PC-3 (cell line): ENCODE measurements at regions not wholly inside any gene's neighbourhood (a gene's known extent, or its start where the extent isn't known, plus 50 kb on each side); places are given as distances from the start of the nearest gene placed in this dataset.

Experiments used
- ATAC-seq: fragments of 200-7000 bp; cut with Tn5 transposase; 2 replicates; pipeline ENCODE4 v1.9.1; 2020; ENCODE audit warnings: mild to moderate bottlenecking, moderate library complexity
- BruUV-seq: library from RNA; stranded (reverse); fragments of 400-500 nt; replicated peaks from 2 replicates; lab custom pipeline; 2021; lab: Mats Ljungman, UMichigan
- CTCF ChIA-PET: fragments of 300-600 bp; sonication (Branson Sonifier 250); formaldehyde crosslinking; loops from one replicate; lab custom pipeline; 2022; ENCODE audit warnings: antibody characterized with exemption; lab: Charles Lee
- POLR2A ChIA-PET: fragments of 300-600 bp; sonication (Branson Sonifier 250); formaldehyde crosslinking; loops from one replicate; lab custom pipeline; 2022; ENCODE audit warnings: antibody characterized with exemption; ENCODE audit not compliant: unreplicated experiment; lab: Charles Lee
- DNase-seq: peaks from one replicate; pipeline ENCODE4 v3.0.0-alpha.2; 2015
- H2AFZ ChIP-seq: fragments of 300-600 bp; sonication (generic); 2 replicates; pipeline ENCODE4 v1.6.0; 2016; ENCODE audit warnings: antibody characterized with exemption, low read length
- H3F3A ChIP-seq: fragments of 300-600 bp; sonication (generic); one replicate; pipeline ENCODE4 v1.6.0; 2017; ENCODE audit warnings: antibody characterized with exemption, low read length, control low read depth, mild to moderate bottlenecking; ENCODE audit not compliant: unreplicated experiment
- H3K27ac ChIP-seq: fragments of 300-600 bp; sonication (generic); 2 replicates; pipeline ENCODE4 v1.5.1; 2016; ENCODE audit warnings: mild to moderate bottlenecking, low read length
- H3K27me3 ChIP-seq: fragments of 300-600 bp; sonication (generic); 2 replicates; pipeline ENCODE4 v1.6.1; 2016; ENCODE audit warnings: low read length, mixed read lengths
- H3K36me3 ChIP-seq: fragments of 300-600 bp; sonication (generic); 2 replicates; pipeline ENCODE4 v1.6.1; 2016; ENCODE audit warnings: low read depth, mixed run types, low read length, mixed read lengths
- H3K4me1 ChIP-seq: fragments of 300-600 bp; sonication (generic); 2 replicates; pipeline ENCODE4 v1.5.1; 2016; ENCODE audit warnings: low read length; ENCODE audit not compliant: insufficient read depth
- H3K4me2 ChIP-seq: fragments of 300-600 bp; sonication (generic); 2 replicates; pipeline ENCODE4 v1.6.0; 2016; ENCODE audit warnings: low read length
- H3K4me3 ChIP-seq: fragments of 300-600 bp; sonication (generic); 2 replicates; pipeline ENCODE4 v1.5.1; 2016; ENCODE audit warnings: mild to moderate bottlenecking, low read length, mixed read lengths
- H3K79me2 ChIP-seq: fragments of 300-600 bp; sonication (generic); 2 replicates; pipeline ENCODE4 v1.6.1; 2017; ENCODE audit warnings: low read length, mixed read lengths
- H3K9ac ChIP-seq: fragments of 300-600 bp; sonication (generic); 2 replicates; pipeline ENCODE4 v1.6.0; 2016; ENCODE audit warnings: mild to moderate bottlenecking, low read length
- H3K9me2 ChIP-seq: fragments of 300-600 bp; sonication (generic); replicated peaks from 2 replicates; pipeline ENCODE4 v1.6.1; 2016; ENCODE audit warnings: mixed run types, low read length, mixed read lengths
- H3K9me3 ChIP-seq: fragments of 300-600 bp; sonication (generic); 2 replicates; pipeline ENCODE4 v1.6.1; 2016; ENCODE audit warnings: low read length, mixed read lengths
- H4K20me1 ChIP-seq: fragments of 300-600 bp; sonication (generic); 2 replicates; pipeline ENCODE4 v1.6.1; 2016; ENCODE audit warnings: low read length, mixed read lengths
- EZH2 ChIP-seq: fragments of 300-600 bp; sonication (generic); IDR thresholded peaks from one replicate; pipeline ENCODE4 v1.6.1; 2017; ENCODE audit warnings: antibody characterized with exemption, mild to moderate bottlenecking, low read length; ENCODE audit not compliant: unreplicated experiment
- EZH2phosphoT487 ChIP-seq: fragments of 300-600 bp; sonication (generic); IDR thresholded peaks from 2 replicates; pipeline ENCODE4 v1.6.1; 2018; ENCODE audit warnings: mild to moderate bottlenecking, antibody characterized with exemption, low read length, borderline replicate concordance
- intact Hi-C: fragments of 100-400 bp; cut with micrococcal nuclease; formaldehyde crosslinking; loops from 2 replicates; pipeline ENCODE4 v1.9.0; 2023
- TF ChIP-seq, protein P1 (sequence below): fragments of 300-600 bp; sonication (generic); conservative IDR thresholded peaks from 2 replicates; pipeline ENCODE4 v1.5.1; 2017; ENCODE audit warnings: antibody characterized with exemption, low read depth, mild to moderate bottlenecking, low read length

DNA sequence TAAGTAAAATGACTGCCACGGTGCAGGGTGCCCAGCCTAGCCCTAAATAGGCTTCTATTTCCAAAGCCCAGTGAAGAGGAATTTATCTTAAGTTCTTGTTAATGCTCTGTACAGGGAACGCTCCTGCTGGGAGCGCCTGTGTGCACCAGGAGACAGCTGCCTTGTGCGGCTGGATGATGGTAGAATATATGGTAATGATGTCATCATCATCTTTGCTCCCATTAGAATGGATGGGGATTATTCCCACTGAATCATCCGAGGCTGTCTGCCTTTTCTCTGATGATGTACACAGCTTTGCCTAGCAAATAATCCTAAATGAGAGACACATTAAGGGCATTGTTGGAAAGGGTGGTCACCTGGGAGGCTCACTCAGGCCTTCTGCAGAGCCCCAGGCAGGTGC, 928.1 kb downstream of the CCSER2 start:
- ATAC-seq = no peak
- intact Hi-C loops = no loop called here
- H3K36me3 ChIP-seq = no peaks in the 10 kb centered on the region
- no peaks in the 10 kb centered on the region for H3K4me1 ChIP-seq
- no peaks in the 10 kb centered on the region for H4K20me1 ChIP-seq
- no peak for TF ChIP-seq EZH2phosphoT487
- TF ChIP-seq, protein P1, sequence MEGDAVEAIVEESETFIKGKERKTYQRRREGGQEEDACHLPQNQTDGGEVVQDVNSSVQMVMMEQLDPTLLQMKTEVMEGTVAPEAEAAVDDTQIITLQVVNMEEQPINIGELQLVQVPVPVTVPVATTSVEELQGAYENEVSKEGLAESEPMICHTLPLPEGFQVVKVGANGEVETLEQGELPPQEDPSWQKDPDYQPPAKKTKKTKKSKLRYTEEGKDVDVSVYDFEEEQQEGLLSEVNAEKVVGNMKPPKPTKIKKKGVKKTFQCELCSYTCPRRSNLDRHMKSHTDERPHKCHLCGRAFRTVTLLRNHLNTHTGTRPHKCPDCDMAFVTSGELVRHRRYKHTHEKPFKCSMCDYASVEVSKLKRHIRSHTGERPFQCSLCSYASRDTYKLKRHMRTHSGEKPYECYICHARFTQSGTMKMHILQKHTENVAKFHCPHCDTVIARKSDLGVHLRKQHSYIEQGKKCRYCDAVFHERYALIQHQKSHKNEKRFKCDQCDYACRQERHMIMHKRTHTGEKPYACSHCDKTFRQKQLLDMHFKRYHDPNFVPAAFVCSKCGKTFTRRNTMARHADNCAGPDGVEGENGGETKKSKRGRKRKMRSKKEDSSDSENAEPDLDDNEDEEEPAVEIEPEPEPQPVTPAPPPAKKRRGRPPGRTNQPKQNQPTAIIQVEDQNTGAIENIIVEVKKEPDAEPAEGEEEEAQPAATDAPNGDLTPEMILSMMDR = no peak
- TF ChIP-seq EZH2 = no peak
- POLR2A ChIA-PET = no interaction called here
- no peaks in the 10 kb centered on the region for H3K79me2 ChIP-seq
- CTCF ChIA-PET = no interaction called here
- no peaks in the 10 kb centered on the region for H3F3A ChIP-seq
- no peak overlapping the region for H3K4me3 ChIP-seq
- no peaks in the 10 kb centered on the region for H3K9me2 ChIP-seq
- H3K9ac ChIP-seq = no peak overlapping the region
- H3K9me3 ChIP-seq = no peaks in the 10 kb centered on the region
- no peak overlapping the region for H3K27ac ChIP-seq
- DNase-seq = no peak
- H3K4me2 ChIP-seq = no peak overlapping the region
- H2AFZ ChIP-seq = no peak overlapping the region
- no TSS peak for BruUV-seq
- H3K27me3 ChIP-seq = no peaks in the 10 kb centered on the region

DNA sequence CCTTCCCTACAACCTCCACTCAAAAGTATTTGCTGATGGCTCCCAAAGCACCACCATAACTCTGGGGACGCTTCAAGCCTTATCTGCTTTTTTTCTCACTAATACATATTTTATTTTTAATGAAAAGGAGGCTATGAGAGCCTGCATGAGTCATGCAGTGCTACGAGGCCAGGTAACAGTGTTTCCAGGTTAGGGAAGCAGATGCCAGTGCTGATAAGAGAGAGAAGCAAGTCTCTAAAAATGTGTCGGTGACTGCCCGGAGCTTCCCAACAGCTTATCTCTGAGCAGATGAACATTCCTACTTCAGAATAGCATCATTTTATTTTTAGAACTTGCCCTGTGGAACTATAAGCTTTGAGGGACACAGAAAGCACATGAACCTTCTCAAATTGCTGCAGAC, 931.5 kb downstream of the CCSER2 start:
- Histone ChIP-seq H3K9ac (no peak overlapping the region), H3K9me2 (no peaks in the 10 kb centered on the region), H4K20me1 (no peaks in the 10 kb centered on the region), H3K4me1 (no peaks in the 10 kb centered on the region), H3K4me3 (no peak overlapping the region), H3K36me3 (no peaks in the 10 kb centered on the region), H3K27me3 (no peaks in the 10 kb centered on the region), H3K4me2 (no peak overlapping the region), H3K79me2 (no peaks in the 10 kb centered on the region), H3K9me3 (no peaks in the 10 kb centered on the region), H2AFZ (no peak overlapping the region), H3K27ac (no peak overlapping the region), H3F3A (no peaks in the 10 kb centered on the region)
- DNase-seq = no peak
- ChIA-PET POLR2A (no interaction called here), CTCF (no interaction called here)
- intact Hi-C loops = no loop called here
- no TSS peak for BruUV-seq
- ATAC-seq = no peak
- TF ChIP-seq, protein P1 = no peak
- TF ChIP-seq EZH2 = no peak
- TF ChIP-seq EZH2phosphoT487 = no peak

DNA sequence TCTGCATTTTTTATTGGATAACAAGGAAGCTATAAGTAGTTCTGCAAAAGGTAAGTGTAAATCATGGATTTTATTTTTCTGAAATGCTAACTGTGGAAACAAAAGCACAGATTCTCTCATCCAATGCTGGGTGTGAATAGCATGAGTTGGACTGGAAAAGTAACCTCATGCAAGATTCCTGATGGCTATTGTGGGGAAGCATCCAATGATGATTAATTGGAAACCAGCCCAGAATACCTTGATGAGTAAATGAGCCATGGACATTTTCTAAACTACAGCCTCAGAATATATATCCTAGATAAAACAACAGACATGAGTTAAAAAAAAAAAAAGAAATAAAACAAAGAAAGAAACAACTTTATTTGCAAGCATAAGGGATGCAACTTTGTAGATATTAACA, 934.6 kb downstream of the CCSER2 start:
- no peak for ATAC-seq
- Histone ChIP-seq H3K79me2 (no peaks in the 10 kb centered on the region), H3K4me3 (no peak overlapping the region), H3F3A (no peaks in the 10 kb centered on the region), H3K27me3 (no peaks in the 10 kb centered on the region), H4K20me1 (no peaks in the 10 kb centered on the region), H2AFZ (no peak overlapping the region), H3K27ac (no peak overlapping the region), H3K9me3 (no peaks in the 10 kb centered on the region), H3K9me2 (no peaks in the 10 kb centered on the region), H3K4me1 (no peaks in the 10 kb centered on the region), H3K9ac (no peak overlapping the region), H3K36me3 (no peaks in the 10 kb centered on the region), H3K4me2 (no peak overlapping the region)
- intact Hi-C loops = no loop called here
- TF ChIP-seq, protein P1 = no peak
- CTCF ChIA-PET = no interaction called here
- POLR2A ChIA-PET = no interaction called here
- BruUV-seq = no TSS peak
- DNase-seq = no peak
